ENCODE measurements at regions not wholly inside any gene's neighbourhood (a gene's known extent, or its start where the extent isn't known, plus 50 kb on each side); places are given as distances from the start of the nearest gene placed in this dataset.
A peak's percentile ranks its signal among the peaks of the same experiment; 100 is the strongest.

GRCh38 chr14:76963372-76963771 is 65.1 kb downstream of the IRF2BPL start:
- no peak overlapping the region for H2AFZ ChIP-seq (ENCODE audit: insufficient read depth, low read depth, low read length, poor library complexity, severe bottlenecking)
- no peaks in the 10 kb centered on the region for H3K9me3 Mint-ChIP-seq (ENCODE audit: insufficient read depth)
- no peaks in the 10 kb centered on the region for H3K36me3 ChIP-seq (replicated peaks in 1 of 2; ENCODE audit: control extremely low read depth in 1 of 2, control insufficient read depth in 1 of 2, extremely low read depth in 1 of 2, insufficient read depth in 2 of 2, low read length in 1 of 2)
- TF ChIP-seq, protein P1, sequence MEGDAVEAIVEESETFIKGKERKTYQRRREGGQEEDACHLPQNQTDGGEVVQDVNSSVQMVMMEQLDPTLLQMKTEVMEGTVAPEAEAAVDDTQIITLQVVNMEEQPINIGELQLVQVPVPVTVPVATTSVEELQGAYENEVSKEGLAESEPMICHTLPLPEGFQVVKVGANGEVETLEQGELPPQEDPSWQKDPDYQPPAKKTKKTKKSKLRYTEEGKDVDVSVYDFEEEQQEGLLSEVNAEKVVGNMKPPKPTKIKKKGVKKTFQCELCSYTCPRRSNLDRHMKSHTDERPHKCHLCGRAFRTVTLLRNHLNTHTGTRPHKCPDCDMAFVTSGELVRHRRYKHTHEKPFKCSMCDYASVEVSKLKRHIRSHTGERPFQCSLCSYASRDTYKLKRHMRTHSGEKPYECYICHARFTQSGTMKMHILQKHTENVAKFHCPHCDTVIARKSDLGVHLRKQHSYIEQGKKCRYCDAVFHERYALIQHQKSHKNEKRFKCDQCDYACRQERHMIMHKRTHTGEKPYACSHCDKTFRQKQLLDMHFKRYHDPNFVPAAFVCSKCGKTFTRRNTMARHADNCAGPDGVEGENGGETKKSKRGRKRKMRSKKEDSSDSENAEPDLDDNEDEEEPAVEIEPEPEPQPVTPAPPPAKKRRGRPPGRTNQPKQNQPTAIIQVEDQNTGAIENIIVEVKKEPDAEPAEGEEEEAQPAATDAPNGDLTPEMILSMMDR (IDR thresholded peaks at IDR 0.05): no peak
- TF ChIP-seq EZH2 (IDR thresholded peaks at IDR 0.05; ENCODE audit: borderline replicate concordance, insufficient read depth, low read depth, low read length, poor library complexity, severe bottlenecking): no peak
- H3K4me1 ChIP-seq (ENCODE audit: control insufficient read depth in 2 of 2, insufficient read depth in 2 of 2, low read length in 2 of 2): peaks cover 35 to 61% of the 10 kb centered on the region in 2 donors
- H3K27me3 Mint-ChIP-seq: no peaks in the 10 kb centered on the region
- ChIA-PET CTCF (interaction anchor here (0.7 to 2.9 kb wide), 7 partner anchors 10 to 90 kb away, joined by 3 to 33 read pairs (median 9); partner anchors contain the start of gene IRF2BPL), POLR2A (interaction anchor here (0.7 to 1.9 kb wide), 3 partner anchors 12 to 74 kb away, joined by 3 to 5 read pairs (median 4); no protein-coding TSS in a partner anchor)
- WGBS (ENCODE audit: insufficient coverage): 97% methylated on average over 3 of the region's 3 CpGs
- peak overlapping the region in 1 of 2 donors; percentile 83 for H3K27ac ChIP-seq (ENCODE audit: low read length in 2 of 2)
- H3K4me2 ChIP-seq (replicated peaks; ENCODE audit: low read depth, low read length, poor library complexity, severe bottlenecking): peak overlapping the region; percentile 16
- no peak overlapping the region for H3K4me3 ChIP-seq (ENCODE audit: control extremely low read depth in 1 of 5, extremely low read depth in 1 of 5, insufficient read depth in 1 of 5, low read depth in 2 of 5, low read length in 4 of 5)
- peak overlapping the region; percentile 95 for H3K27ac Mint-ChIP-seq
- peaks cover 62% of the 10 kb centered on the region for H3K4me1 Mint-ChIP-seq
- ATAC-seq (ENCODE audit: low read depth): no peak
- H3K9ac ChIP-seq (ENCODE audit: low read length): no peak overlapping the region
- no peaks in the 10 kb centered on the region for H3K9me3 ChIP-seq (ENCODE audit: control extremely low read depth in 1 of 3, control insufficient read depth in 2 of 3, insufficient read depth in 1 of 3, low read length in 2 of 3)
- intact Hi-C loops (cut with micrococcal nuclease): loop anchor here (5.0 kb wide), 2 partner anchors 34 to 494 kb away; partner anchors contain the start of genes AHSA1 and VIPAS39
- no peaks in the 10 kb centered on the region for H3K79me2 ChIP-seq (ENCODE audit: control insufficient read depth, insufficient read depth, low read length)
- H4K20me1 ChIP-seq (ENCODE audit: control insufficient read depth, insufficient read depth, low read length, poor library complexity, severe bottlenecking): no peaks in the 10 kb centered on the region
- no peaks in the 10 kb centered on the region for H3K27me3 ChIP-seq (replicated peaks in 1 of 4; ENCODE audit: control extremely low read depth in 1 of 4, control insufficient read depth in 3 of 4, insufficient read depth in 4 of 4, low read length in 3 of 4)
- H3K4me3 Mint-ChIP-seq: peak overlapping the region; percentile 41
- DNase-seq: no peak

- H3K4me2 ChIP-seq (replicated peaks; ENCODE audit: low read depth, low read length, poor library complexity, severe bottlenecking): peak overlapping the region; percentile 78
- ChIA-PET POLR2A (interaction anchor here (0.6 to 2.3 kb wide), 15 partner anchors 9 to 162 kb away, joined by 3 to 54 read pairs (median 7); partner anchors contain the start of gene IRF2BPL), CTCF (interaction anchor here (0.8 to 2.9 kb wide), 31 partner anchors 9 to 252 kb away, joined by 3 to 33 read pairs (median 5); partner anchors contain the start of gene IRF2BPL)
- intact Hi-C loops (cut with micrococcal nuclease): loop anchor here (1.0 to 5.0 kb wide), 6 partner anchors 9 to 495 kb away; partner anchors contain the start of genes AHSA1, IRF2BPL and VIPAS39
- H3K36me3 ChIP-seq (replicated peaks in 1 of 2; ENCODE audit: control extremely low read depth in 1 of 2, control insufficient read depth in 1 of 2, extremely low read depth in 1 of 2, insufficient read depth in 2 of 2, low read length in 1 of 2): no peaks in the 10 kb centered on the region
- Mint-ChIP-seq H3K27ac (peak overlapping the region; percentile 95), H3K9me3 (ENCODE audit: insufficient read depth) (no peaks in the 10 kb centered on the region), H3K4me3 (peak overlapping the region; percentile 87), H3K27me3 (no peaks in the 10 kb centered on the region), H3K4me1 (peaks cover 72% of the 10 kb centered on the region)
- 88% methylated on average over 1 of the region's 1 CpG for WGBS (ENCODE audit: insufficient coverage)
- no peaks in the 10 kb centered on the region for H3K79me2 ChIP-seq (ENCODE audit: control insufficient read depth, insufficient read depth, low read length)
- peak overlapping the region; percentile 22 to 57 (median 32) for H3K4me3 ChIP-seq (ENCODE audit: control extremely low read depth in 1 of 5, extremely low read depth in 1 of 5, insufficient read depth in 1 of 5, low read depth in 2 of 5, low read length in 4 of 5)
- peaks cover 44 to 71% of the 10 kb centered on the region in 2 donors for H3K4me1 ChIP-seq (ENCODE audit: control insufficient read depth in 2 of 2, insufficient read depth in 2 of 2, low read length in 2 of 2)
- no peak for DNase-seq
- ATAC-seq (ENCODE audit: low read depth): no peak
- peak overlapping the region; percentile 83 to 85 for H3K27ac ChIP-seq (ENCODE audit: low read length in 2 of 2)
- peak overlapping the region; percentile 42 for H3K9ac ChIP-seq (ENCODE audit: low read length)
- H2AFZ ChIP-seq (ENCODE audit: insufficient read depth, low read depth, low read length, poor library complexity, severe bottlenecking): peak overlapping the region; percentile 9
- no peaks in the 10 kb centered on the region for H4K20me1 ChIP-seq (ENCODE audit: control insufficient read depth, insufficient read depth, low read length, poor library complexity, severe bottlenecking)
- H3K9me3 ChIP-seq (ENCODE audit: control extremely low read depth in 1 of 3, control insufficient read depth in 2 of 3, insufficient read depth in 1 of 3, low read length in 2 of 3): no peaks in the 10 kb centered on the region
- no peaks in the 10 kb centered on the region for H3K27me3 ChIP-seq (replicated peaks in 1 of 4; ENCODE audit: control extremely low read depth in 1 of 4, control insufficient read depth in 3 of 4, insufficient read depth in 4 of 4, low read length in 3 of 4)
- no peak for TF ChIP-seq EZH2 (IDR thresholded peaks at IDR 0.05; ENCODE audit: borderline replicate concordance, insufficient read depth, low read depth, low read length, poor library complexity, severe bottlenecking)
- TF ChIP-seq, protein P1 (IDR thresholded peaks at IDR 0.05): no peak
Measured at GRCh38 chr14:76962303-76962660, 66.2 kb downstream of the IRF2BPL start.
